Effector memory CD8-positive, alpha-beta T cell (primary cell): ENCODE measurements at regions not wholly inside any gene's neighbourhood (a gene's known extent, or its start where the extent isn't known, plus 50 kb on each side); places are given as distances from the start of the nearest gene placed in this dataset.
"Not testable (repeated sequence)": the region's sequence is repeated elsewhere in the genome, so short reads cannot be mapped to it uniquely, and the experiment has no call there.

Experiments
- ATAC-seq: fragments of 150-1000 bp; cut with Tn5 transposase; replicated peaks from 2 replicates; pipeline ENCODE4 v1.10.0; 2021; ENCODE audit warnings: mild to moderate bottlenecking, moderate library complexity
- DNase-seq, 3 experiments: peaks; one replicate each; pipeline ENCODE4 v3.0.0; 2021
- H3K27ac Mint-ChIP-seq, 2 donors: one replicate each; pipeline ENCODE4 v1.8.0; 2022; ENCODE audit warnings: mild to moderate bottlenecking in 2 of 2, mixed read lengths in 2 of 2, moderate library complexity in 2 of 2
- H3K27me3 Mint-ChIP-seq, 2 donors: one replicate each; pipeline ENCODE4 v1.8.0; 2022; ENCODE audit warnings: mixed read lengths in 2 of 2
- H3K36me3 Mint-ChIP-seq: one replicate; pipeline ENCODE4 v1.8.0; 2022; ENCODE audit warnings: mild to moderate bottlenecking, moderate library complexity, mixed read lengths; ENCODE audit not compliant: insufficient read depth
- H3K4me1 Mint-ChIP-seq, 2 donors: one replicate each; pipeline ENCODE4 v1.8.0; 2022; ENCODE audit warnings: low read depth in 2 of 2, mixed read lengths in 2 of 2
- H3K4me3 Mint-ChIP-seq, 2 donors: one replicate each; pipeline ENCODE4 v1.8.0; 2022; ENCODE audit warnings: mild to moderate bottlenecking in 2 of 2, mixed read lengths in 2 of 2, moderate library complexity in 2 of 2
- H3K9me3 Mint-ChIP-seq, 2 donors: one replicate each; pipeline ENCODE4 v1.8.0; 2022; ENCODE audit warnings: mixed read lengths in 2 of 2

DNA sequence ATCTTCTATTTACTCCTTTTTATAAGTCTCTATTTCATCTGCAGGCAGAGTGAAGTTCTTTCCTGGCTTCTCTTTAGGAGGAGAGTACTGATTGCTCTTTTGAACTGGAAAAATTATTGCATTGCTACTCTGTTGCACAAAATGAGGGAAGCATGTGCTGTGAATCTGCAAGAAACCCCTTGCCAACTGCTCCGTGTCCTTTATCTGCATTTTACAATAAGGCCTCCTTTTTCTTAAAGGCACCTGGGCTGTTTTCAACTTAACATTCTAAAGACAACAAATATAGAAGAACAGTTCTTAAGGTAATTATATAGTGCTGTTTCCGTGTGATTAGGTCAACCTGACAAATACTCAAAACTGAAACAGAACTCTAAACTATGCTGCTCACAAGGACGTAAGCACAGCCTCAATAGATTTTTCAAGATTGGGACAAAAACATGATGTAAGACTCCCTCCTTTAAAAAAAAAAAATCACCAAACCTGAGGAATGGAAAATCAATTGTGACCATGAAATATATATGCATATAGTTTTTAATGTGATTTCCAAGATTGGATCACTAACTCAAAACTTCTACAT, 716.6 kb upstream of the INTU start:
- Mint-ChIP-seq H3K9me3 (peaks cover 10 to 22% of the 10 kb centered on the region in 2 donors), H3K36me3 (no peaks in the 10 kb centered on the region), H3K4me1 (no peaks in the 10 kb centered on the region), H3K4me3 (no peak overlapping the region), H3K27ac (no peak overlapping the region), H3K27me3 (no peaks in the 10 kb centered on the region)
- ATAC-seq = no peak
- no peak for DNase-seq

DNA sequence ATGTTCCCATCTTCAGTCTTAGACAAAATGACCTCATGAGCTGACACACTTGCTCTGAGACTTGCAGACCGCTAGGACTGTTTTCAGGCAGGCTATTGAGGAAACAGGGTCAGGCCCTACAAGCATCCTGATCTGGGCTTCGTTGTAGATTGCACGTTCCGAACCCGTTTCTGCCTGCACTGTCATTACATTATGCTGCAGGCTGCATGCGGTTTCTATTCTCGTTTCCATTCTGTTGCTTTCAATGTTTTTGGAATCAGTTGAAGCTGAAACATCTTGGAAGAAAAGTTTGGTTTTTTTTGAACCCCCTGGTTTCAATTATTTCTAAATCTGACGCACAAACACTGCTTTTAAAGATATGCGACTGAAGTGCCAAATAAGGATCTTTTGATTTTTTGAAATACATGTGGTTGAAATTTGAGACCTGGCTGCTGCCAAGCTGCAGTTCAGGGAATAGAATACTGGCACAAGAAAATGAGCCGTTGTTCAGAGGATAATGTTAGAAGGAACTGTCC, 716.1 kb upstream of the INTU start:
- no peak for DNase-seq
- no peaks in the 10 kb centered on the region for H3K27me3 Mint-ChIP-seq
- no peaks in the 10 kb centered on the region for H3K4me1 Mint-ChIP-seq
- no peak overlapping the region for H3K4me3 Mint-ChIP-seq
- H3K9me3 Mint-ChIP-seq = peaks cover 10 to 22% of the 10 kb centered on the region in 2 donors
- no peaks in the 10 kb centered on the region for H3K36me3 Mint-ChIP-seq
- no peak overlapping the region for H3K27ac Mint-ChIP-seq
- ATAC-seq = no peak

DNA sequence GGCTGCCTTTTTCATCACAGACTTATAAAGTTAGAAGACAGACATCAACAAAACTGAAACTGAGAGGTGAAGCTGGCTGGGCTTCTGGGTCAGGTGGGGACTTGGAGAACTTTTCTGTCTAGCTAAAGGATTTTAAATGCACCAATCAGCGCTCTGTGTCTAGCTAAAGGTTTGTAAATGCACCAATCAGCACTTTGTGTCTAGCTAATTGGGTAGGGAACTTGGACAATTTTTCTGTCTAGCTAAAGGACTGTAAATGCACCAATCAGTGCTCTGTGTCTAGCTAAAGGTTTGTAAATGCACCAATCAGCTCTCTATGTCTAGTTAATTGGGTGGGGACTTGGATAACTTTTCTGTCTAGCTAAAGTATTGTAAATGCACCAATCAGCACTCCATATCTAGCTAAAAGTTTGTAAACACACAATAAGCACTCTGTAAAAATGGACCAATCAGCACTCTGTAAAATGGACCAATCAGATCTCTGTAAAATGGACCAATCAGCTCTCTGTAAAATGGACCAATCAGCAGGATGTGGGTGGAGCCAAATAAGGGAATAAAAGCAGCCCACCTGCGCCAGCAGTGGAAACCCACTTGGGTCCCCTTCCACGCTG, 710.3 kb upstream of the INTU start:
- not testable (repeated sequence) for H3K4me1 Mint-ChIP-seq, H3K36me3 Mint-ChIP-seq, H3K27me3 Mint-ChIP-seq, H3K4me3 Mint-ChIP-seq, ATAC-seq, DNase-seq, H3K27ac Mint-ChIP-seq
- peaks cover 8 to 15% of the 10 kb centered on the region in 2 donors for H3K9me3 Mint-ChIP-seq

DNA sequence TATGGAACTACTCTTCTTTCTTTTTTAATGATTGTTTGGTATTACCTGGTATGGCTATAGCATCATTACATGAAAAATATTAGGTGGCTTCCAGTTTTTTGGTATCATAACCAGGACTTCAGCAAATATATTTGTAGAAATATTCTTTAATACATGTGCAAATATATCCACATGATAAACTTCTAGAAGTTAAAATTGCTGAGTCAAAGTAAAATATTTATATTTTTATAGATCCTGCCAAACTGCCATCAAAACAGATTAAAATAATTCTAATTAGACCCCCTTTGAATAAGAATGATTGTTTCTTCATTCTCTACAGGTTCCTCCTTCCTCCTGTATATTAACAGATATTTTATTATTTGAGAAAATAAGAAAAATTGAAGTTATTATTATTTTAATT, 708.5 kb upstream of the INTU start:
- Mint-ChIP-seq H3K27ac (no peak overlapping the region), H3K36me3 (no peaks in the 10 kb centered on the region), H3K27me3 (no peaks in the 10 kb centered on the region), H3K4me1 (no peaks in the 10 kb centered on the region), H3K9me3 (peaks cover 6 to 8% of the 10 kb centered on the region in 2 donors), H3K4me3 (no peak overlapping the region)
- DNase-seq (no peak), ATAC-seq (no peak)

DNA sequence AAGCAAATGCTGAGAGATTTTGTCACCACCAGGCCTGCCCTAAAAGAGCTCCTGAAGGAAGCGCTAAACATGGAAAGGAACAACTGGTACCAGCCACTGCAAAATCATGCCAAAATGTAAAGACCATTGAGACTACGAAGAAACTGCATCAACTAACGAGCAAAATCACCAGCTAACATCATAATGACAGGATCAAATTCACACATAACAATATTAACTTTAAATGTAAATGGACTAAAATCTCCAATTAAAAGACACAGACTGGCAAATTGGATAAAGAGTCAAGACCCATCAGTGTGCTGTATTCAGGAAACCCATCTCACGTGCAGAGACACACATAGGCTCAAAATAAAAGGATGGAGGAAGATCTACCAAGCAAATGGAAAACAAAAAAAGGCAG, 702.7 kb upstream of the INTU start:
- H3K27ac Mint-ChIP-seq, H3K4me1 Mint-ChIP-seq, H3K36me3 Mint-ChIP-seq, H3K4me3 Mint-ChIP-seq, H3K9me3 Mint-ChIP-seq, H3K27me3 Mint-ChIP-seq, DNase-seq, ATAC-seq: not testable (repeated sequence)

DNA sequence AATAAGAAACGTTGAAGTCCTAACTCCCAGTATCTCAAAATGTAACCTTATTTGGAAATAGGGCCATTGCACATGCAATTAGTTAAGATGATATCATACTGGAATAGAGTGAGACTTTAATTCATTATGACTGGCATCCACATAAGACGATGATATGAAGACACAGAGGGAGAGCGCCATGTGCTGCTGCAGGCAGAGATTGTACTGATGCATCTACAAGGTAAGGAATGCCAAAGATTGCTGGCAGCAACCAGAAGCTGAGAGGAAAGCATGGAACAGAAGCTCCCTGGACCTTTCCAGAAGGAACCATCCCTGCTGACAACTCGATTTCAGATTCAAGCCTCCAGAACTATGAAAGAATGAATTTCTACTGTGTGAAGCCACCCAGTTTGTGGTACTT, 697.0 kb upstream of the INTU start:
- H3K27ac Mint-ChIP-seq = no peak overlapping the region
- H3K4me1 Mint-ChIP-seq = no peaks in the 10 kb centered on the region
- no peak overlapping the region for H3K4me3 Mint-ChIP-seq
- H3K36me3 Mint-ChIP-seq = peaks cover 3% of the 10 kb centered on the region
- H3K9me3 Mint-ChIP-seq = peaks cover 5% of the 10 kb centered on the region in 2 donors
- DNase-seq (no peak), ATAC-seq (no peak)
- H3K27me3 Mint-ChIP-seq = no peaks in the 10 kb centered on the region

DNA sequence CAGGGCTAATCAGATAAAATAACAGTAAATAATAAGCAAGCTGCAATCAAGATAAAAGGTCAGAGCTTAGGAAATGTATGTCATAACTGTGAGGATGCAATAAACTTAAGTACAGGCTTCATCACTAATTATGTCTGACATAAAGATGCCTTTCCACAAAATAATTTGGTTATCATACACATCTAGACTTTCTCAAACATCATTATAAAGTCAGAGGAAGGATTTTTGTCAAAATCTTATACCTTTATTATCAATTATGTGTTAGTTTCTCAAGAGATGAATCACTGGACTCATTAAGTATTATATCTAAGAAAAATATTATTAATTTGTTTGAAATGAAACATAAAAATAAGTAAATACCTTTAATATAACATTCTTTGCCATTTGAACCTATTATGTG, 695.4 kb upstream of the INTU start:
- no peak overlapping the region for H3K27ac Mint-ChIP-seq
- no peaks in the 10 kb centered on the region for H3K4me1 Mint-ChIP-seq
- no peak overlapping the region for H3K4me3 Mint-ChIP-seq
- no peaks in the 10 kb centered on the region for H3K27me3 Mint-ChIP-seq
- ATAC-seq (no peak), DNase-seq (no peak)
- H3K36me3 Mint-ChIP-seq = peaks cover 3% of the 10 kb centered on the region
- H3K9me3 Mint-ChIP-seq = peaks cover 9 to 12% of the 10 kb centered on the region in 2 donors

DNA sequence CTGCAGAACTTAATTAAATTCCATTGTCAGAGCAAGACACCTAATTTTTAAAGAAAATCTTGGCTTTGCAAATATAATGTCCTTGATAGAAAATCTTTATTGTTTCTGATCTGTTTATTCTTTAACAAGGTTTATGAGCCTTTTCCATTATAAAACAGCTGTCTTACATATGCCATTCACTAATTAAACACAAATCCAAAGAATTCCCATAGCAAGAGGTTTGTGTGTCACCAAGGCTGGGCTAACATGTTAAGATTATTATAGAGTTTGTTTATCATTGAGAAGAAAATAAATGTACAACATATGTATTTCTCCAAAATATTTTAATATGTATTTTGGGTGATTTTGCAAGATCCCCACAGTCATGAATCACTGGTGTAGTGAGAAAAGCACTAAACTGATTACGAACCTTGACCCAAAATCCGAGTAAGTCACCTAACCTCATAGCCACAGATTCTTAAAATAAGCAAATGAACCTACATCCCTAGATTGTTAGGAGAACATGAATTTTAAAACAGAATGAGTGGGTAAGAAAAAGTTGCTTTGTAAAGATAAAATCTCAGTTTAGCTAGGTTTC, 694.8 kb upstream of the INTU start:
- H3K4me1 Mint-ChIP-seq = no peaks in the 10 kb centered on the region
- peaks cover 3% of the 10 kb centered on the region for H3K36me3 Mint-ChIP-seq
- DNase-seq (no peak), ATAC-seq (no peak)
- H3K27me3 Mint-ChIP-seq = no peaks in the 10 kb centered on the region
- no peak overlapping the region for H3K27ac Mint-ChIP-seq
- H3K9me3 Mint-ChIP-seq = peaks cover 9 to 15% of the 10 kb centered on the region in 2 donors
- no peak overlapping the region for H3K4me3 Mint-ChIP-seq

DNA sequence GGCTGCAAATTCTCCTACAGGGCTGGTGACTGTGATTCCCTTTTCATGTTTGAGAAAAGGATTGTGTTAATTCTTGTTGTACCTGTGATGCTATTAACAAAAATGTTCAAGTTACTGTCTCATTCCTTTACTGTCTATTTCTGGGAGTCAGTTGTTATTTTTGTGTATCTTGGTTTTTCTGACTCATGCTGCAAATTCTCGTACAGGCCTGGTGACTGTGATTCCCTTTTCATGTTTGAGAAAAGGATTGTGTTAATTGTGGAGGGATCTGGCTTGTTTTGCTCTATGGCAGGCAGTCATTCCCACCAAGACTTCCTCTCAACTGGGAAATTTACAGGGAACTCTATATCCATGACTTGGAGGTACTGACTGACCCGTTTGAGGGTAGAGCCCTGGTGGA, 693.4 kb upstream of the INTU start:
- DNase-seq = no peak
- H3K4me1 Mint-ChIP-seq = no peaks in the 10 kb centered on the region
- peaks cover 3% of the 10 kb centered on the region for H3K36me3 Mint-ChIP-seq
- H3K27me3 Mint-ChIP-seq = no peaks in the 10 kb centered on the region
- no peak overlapping the region for H3K27ac Mint-ChIP-seq
- ATAC-seq = no peak
- H3K4me3 Mint-ChIP-seq = no peak overlapping the region
- peaks cover 10 to 15% of the 10 kb centered on the region in 2 donors for H3K9me3 Mint-ChIP-seq

DNA sequence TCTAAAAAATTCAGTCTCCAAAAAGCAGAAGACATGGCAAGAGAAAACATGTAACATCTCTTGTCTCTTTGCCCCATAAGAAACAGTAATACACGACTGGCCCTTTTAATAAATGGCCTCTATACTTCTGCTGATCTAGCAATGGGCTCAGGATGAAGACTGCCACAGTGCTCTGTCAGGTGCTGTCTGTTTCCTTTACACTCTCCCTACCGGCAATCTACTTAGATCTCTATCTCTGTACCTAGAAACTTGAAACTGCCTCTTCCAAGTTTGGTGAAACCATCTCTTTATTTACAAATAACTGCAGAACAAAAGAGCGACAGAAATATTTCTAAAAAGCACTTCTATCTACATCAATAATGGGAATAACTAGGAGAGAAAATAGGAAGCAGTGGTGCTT, 685.2 kb upstream of the INTU start:
- Mint-ChIP-seq H3K4me3 (no peak overlapping the region), H3K36me3 (no peaks in the 10 kb centered on the region), H3K9me3 (peaks cover 9 to 14% of the 10 kb centered on the region in 2 donors), H3K4me1 (no peaks in the 10 kb centered on the region), H3K27ac (no peak overlapping the region), H3K27me3 (no peaks in the 10 kb centered on the region)
- ATAC-seq = no peak
- DNase-seq = no peak

DNA sequence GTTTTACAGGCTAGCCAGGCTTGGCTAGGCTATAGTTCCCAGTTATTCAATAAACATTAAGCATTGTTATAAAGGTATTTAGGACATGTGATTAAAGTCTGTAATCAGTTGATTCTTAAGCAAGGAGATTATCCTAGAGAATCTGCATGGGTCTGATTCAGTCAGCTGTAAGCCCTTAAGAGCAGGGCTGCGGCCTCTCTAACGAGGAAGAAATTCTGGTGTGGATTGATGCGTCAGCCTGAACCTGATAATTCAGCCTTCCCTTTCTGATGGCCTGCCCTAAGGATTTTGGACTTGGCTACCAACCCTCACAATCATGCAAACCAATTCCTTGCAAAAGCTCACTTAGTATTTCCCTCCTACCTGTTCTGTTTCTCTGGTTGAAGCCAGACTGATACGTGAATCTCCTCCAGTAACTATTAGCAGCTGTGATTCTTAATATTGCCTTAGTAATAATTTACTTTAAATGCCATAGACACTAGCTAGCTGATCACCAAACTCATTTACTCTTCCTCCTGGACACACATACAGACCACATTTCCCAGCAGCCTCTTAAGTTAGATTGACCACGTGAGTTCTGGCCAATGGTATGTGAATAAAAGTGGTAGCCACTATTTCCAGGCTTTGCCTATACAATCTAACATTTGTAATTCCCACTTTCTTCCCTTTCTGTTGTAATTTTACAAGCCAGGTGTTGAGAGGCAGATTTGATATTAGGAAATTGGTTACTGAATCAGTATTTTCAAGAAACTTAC, 678.0 kb upstream of the INTU start:
- H3K9me3 Mint-ChIP-seq = peaks cover 0 to 6% of the 10 kb centered on the region in 2 donors
- no peaks in the 10 kb centered on the region for H3K27me3 Mint-ChIP-seq
- ATAC-seq = no peak
- H3K27ac Mint-ChIP-seq = no peak overlapping the region
- H3K4me3 Mint-ChIP-seq = no peak overlapping the region
- no peaks in the 10 kb centered on the region for H3K4me1 Mint-ChIP-seq
- no peak for DNase-seq
- H3K36me3 Mint-ChIP-seq = no peaks in the 10 kb centered on the region

DNA sequence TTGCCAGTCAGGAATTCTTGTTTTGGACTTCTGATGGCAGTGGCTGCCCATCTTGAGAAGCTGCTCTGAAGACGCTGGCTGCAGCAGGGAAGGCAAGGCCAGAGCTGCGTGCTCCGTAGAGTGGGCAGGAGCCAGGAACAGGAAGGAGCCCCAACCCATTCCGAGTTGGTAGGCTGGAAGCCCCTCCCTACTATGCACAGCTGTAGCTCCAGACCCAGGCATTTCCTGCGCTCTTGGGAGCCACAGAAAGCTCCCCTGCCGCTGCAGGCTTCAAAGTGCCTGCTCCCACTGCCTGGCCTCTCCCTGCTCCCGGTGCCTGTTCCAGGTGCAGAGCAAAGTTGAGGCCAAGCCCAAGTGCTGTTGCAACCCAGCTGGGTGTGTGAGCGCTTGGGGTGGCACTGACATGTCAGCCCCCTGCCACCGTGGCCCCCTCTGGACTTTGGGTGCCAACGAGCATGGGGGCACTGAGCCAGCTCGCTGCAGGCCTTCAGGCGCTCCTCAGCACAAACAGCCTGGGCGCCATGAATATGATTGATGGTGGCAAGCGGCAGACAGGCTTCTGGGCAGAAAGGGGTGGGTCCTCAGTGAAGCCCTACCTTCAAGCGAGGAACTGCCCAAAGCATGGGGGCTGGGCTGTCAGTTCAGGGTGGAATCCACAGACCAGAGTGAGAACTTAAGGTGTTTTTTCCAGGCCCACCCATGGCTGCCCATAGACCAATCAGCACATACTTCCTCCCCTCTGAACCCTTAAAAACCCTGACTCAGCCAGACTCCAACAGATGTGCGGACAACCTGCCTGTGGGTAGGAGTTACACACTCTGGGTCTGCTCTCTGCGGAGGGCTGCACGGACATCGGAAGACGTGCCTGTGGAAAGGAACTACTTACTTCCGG, 677.2 kb upstream of the INTU start:
- DNase-seq (no peak), ATAC-seq (no peak)
- H3K9me3 Mint-ChIP-seq = peaks cover 0 to 5% of the 10 kb centered on the region in 2 donors

More for the DNA sequence above, 677.2 kb upstream of the INTU start:
- Mint-ChIP-seq H3K27me3 (no peaks in the 10 kb centered on the region), H3K36me3 (no peaks in the 10 kb centered on the region), H3K4me3 (no peak overlapping the region), H3K27ac (no peak overlapping the region), H3K4me1 (no peaks in the 10 kb centered on the region)
